ENCODE measurements at regions not wholly inside any gene's neighbourhood (a gene's known extent, or its start where the extent isn't known, plus 50 kb on each side); places are given as distances from the start of the nearest gene placed in this dataset.

GRCh38 chr22:27679693-27680488 is 121.7 kb downstream of the MN1 start:
- no peak for TF ChIP-seq POLR2AphosphoS5 (IDR thresholded peaks at IDR 0.05)
- TF ChIP-seq, protein P1, sequence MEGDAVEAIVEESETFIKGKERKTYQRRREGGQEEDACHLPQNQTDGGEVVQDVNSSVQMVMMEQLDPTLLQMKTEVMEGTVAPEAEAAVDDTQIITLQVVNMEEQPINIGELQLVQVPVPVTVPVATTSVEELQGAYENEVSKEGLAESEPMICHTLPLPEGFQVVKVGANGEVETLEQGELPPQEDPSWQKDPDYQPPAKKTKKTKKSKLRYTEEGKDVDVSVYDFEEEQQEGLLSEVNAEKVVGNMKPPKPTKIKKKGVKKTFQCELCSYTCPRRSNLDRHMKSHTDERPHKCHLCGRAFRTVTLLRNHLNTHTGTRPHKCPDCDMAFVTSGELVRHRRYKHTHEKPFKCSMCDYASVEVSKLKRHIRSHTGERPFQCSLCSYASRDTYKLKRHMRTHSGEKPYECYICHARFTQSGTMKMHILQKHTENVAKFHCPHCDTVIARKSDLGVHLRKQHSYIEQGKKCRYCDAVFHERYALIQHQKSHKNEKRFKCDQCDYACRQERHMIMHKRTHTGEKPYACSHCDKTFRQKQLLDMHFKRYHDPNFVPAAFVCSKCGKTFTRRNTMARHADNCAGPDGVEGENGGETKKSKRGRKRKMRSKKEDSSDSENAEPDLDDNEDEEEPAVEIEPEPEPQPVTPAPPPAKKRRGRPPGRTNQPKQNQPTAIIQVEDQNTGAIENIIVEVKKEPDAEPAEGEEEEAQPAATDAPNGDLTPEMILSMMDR (IDR thresholded peaks at IDR 0.05) = no peak

Measured in prostate gland (tissue), 2 donors.